SK-N-SH (cell line): ENCODE measurements at regions not wholly inside any gene's neighbourhood (a gene's known extent, or its start where the extent isn't known, plus 50 kb on each side); places are given as distances from the start of the nearest gene placed in this dataset.

Experiments
- CTCF ChIA-PET: fragments of 300-600, 350-600 bp; formaldehyde crosslinking; extraction: SDS; loops from one replicate; lab custom pipeline; 2021; lab: Yijun Ruan, JAX
- POLR2A ChIA-PET: fragments of 350-600 bp; sonication (Branson Sonifier 250); formaldehyde crosslinking; extraction: SDS; loops from one replicate; lab custom pipeline; 2020; ENCODE audit warnings: antibody characterized with exemption, inconsistent platforms; lab: Yijun Ruan, JAX
- DNase-seq: peaks from one replicate; pipeline ENCODE4 v3.0.0; 2012
- H2AFZ ChIP-seq: fragments of 200-600 bp; sonication (generic); 2 replicates; pipeline ENCODE4 v1.8.1; 2016; ENCODE audit warnings: antibody characterized with exemption, mild to moderate bottlenecking, low read depth
- H3F3A ChIP-seq: fragments of 200-600 bp; sonication (generic); replicated peaks from 2 replicates; pipeline ENCODE3; 2016; ENCODE audit warnings: antibody characterized with exemption, mild to moderate bottlenecking; ENCODE audit not compliant: insufficient read depth
- H3K27ac ChIP-seq, 2 experiments: fragments of 200-500 bp in 1 of 2; fragments of 200-600 bp in 1 of 2; sonication (Bioruptor generic) in 1 of 2; sonication (generic), shearing (Covaris generic) in 1 of 2; 2 replicates each; pipeline versions ENCODE4 v1.5.1 to v1.6.1; 2014 to 2016; ENCODE audit warnings: low read depth in 2 of 2, inconsistent platforms in 1 of 2, low read length in 1 of 2, mild to moderate bottlenecking in 1 of 2, mixed read lengths in 1 of 2
- H3K27me3 ChIP-seq: fragments of 200-600 bp; sonication (generic), shearing (Covaris generic); 2 replicates; pipeline ENCODE4 v1.6.1; 2016; ENCODE audit warnings: mixed run types; ENCODE audit not compliant: insufficient read depth
- H3K36me3 ChIP-seq, 2 experiments: fragments of 200-500 bp in 1 of 2; fragments of 200-600 bp in 1 of 2; sonication (Bioruptor generic) in 1 of 2; sonication (generic) in 1 of 2; replicated peaks in 1 of 2; 2 replicates each; pipeline versions ENCODE3 to v1.5.1; 2014 to 2016; ENCODE audit warnings: low read length in 1 of 2, mild to moderate bottlenecking in 1 of 2; ENCODE audit not compliant: insufficient read depth in 2 of 2, control insufficient read depth in 1 of 2
- H3K4me1 ChIP-seq, 2 experiments: fragments of 200-500 bp in 1 of 2; fragments of 200-600 bp in 1 of 2; sonication (Bioruptor generic) in 1 of 2; sonication (generic), shearing (Covaris generic) in 1 of 2; 2 replicates each; pipeline versions ENCODE4 v1.5.1 to v1.6.1; 2014 to 2016; ENCODE audit warnings: low read depth in 1 of 2, low read length in 1 of 2, mixed run types in 1 of 2; ENCODE audit not compliant: insufficient read depth in 2 of 2, control insufficient read depth in 1 of 2
- H3K4me2 ChIP-seq: fragments of 200-600 bp; sonication (generic), shearing (Covaris generic); 2 replicates; pipeline ENCODE4 v1.6.1; 2017; ENCODE audit warnings: mixed run types
- H3K4me3 ChIP-seq, 2 experiments: fragments of 200-500 bp in 1 of 2; fragments of 200-600 bp in 1 of 2; sonication (Bioruptor generic) in 1 of 2; sonication (generic), shearing (Covaris generic) in 1 of 2; 2 replicates each; pipeline versions ENCODE4 v1.5.1 to v1.8.1; 2014 to 2016; ENCODE audit warnings: low read depth in 2 of 2, inconsistent platforms in 1 of 2, low read length in 1 of 2, mild to moderate bottlenecking in 1 of 2, mixed read lengths in 1 of 2, moderate library complexity in 1 of 2
- H3K79me2 ChIP-seq: fragments of 200-600 bp; sonication (generic); 2 replicates; pipeline ENCODE4 v1.8.1; 2017; ENCODE audit warnings: mild to moderate bottlenecking; ENCODE audit not compliant: insufficient read depth
- H3K9ac ChIP-seq: fragments of 200-600 bp; sonication (generic); 2 replicates; pipeline ENCODE4 v1.6.1; 2017; ENCODE audit warnings: mixed run types
- H3K9me2 ChIP-seq: fragments of 200-600 bp; sonication (generic); 2 replicates; pipeline ENCODE4 v1.6.1; 2017; ENCODE audit warnings: mixed run types
- H3K9me3 ChIP-seq: fragments of 200-600 bp; sonication (generic); 2 replicates; pipeline ENCODE4 v1.6.1; 2017; ENCODE audit warnings: mixed run types, mild to moderate bottlenecking, moderate library complexity
- H4K20me1 ChIP-seq: fragments of 200-600 bp; sonication (generic); 2 replicates; pipeline ENCODE4 v1.6.1; 2017; ENCODE audit warnings: mild to moderate bottlenecking, mixed run types; ENCODE audit not compliant: insufficient read depth
- CHD2 ChIP-seq: fragments of 150-350 bp; IDR thresholded peaks from 2 replicates; pipeline ENCODE4 v1.6.1; 2018; ENCODE audit warnings: low read length; ENCODE audit not compliant: partially characterized antibody
- ELF1 ChIP-seq: IDR thresholded peaks from 2 replicates; pipeline ENCODE4 v1.4.0; 2012
- EP300 ChIP-seq, 2 experiments: IDR thresholded peaks; 2 replicates each; pipeline versions ENCODE4 v1.4.0 to v1.6.1; 2012; ENCODE audit warnings: borderline replicate concordance in 1 of 2, low read depth in 1 of 2, low read length in 1 of 2
- FOSL2 ChIP-seq: IDR thresholded peaks from 2 replicates; pipeline ENCODE4 v1.4.0; 2012; ENCODE audit warnings: low read depth, mild to moderate bottlenecking, moderate library complexity, borderline replicate concordance
- FOXJ3 ChIP-seq: sonication (generic); formaldehyde crosslinking; IDR thresholded peaks from 2 replicates; pipeline ENCODE4 v1.5.1; 2020; ENCODE audit warnings: mild to moderate bottlenecking, missing genetic modification reagents
- FOXM1 ChIP-seq: IDR thresholded peaks from 2 replicates; pipeline ENCODE4 v1.4.0; 2012; ENCODE audit warnings: low read depth, mild to moderate bottlenecking
- GABPA ChIP-seq: IDR thresholded peaks from 2 replicates; pipeline ENCODE4 v1.4.0; 2012; ENCODE audit warnings: low read depth, mild to moderate bottlenecking
- IRF3 ChIP-seq: fragments of 150-350 bp; IDR thresholded peaks from 2 replicates; pipeline ENCODE4 v1.6.1; 2016; ENCODE audit warnings: mild to moderate bottlenecking, low read depth, low read length
- JUND ChIP-seq: IDR thresholded peaks from 2 replicates; pipeline ENCODE4 v1.4.0; 2012
- MAX ChIP-seq: IDR thresholded peaks from 2 replicates; pipeline ENCODE4 v1.4.0; 2012; ENCODE audit warnings: low read depth
- NFIC ChIP-seq: IDR thresholded peaks from 2 replicates; pipeline ENCODE4 v1.4.0; 2012; ENCODE audit warnings: borderline replicate concordance
- NRF1 ChIP-seq: IDR thresholded peaks from 2 replicates; pipeline ENCODE4 v1.6.1; 2012; ENCODE audit warnings: low read depth, mild to moderate bottlenecking, low read length
- PBX3 ChIP-seq: IDR thresholded peaks from 2 replicates; pipeline ENCODE4; 2012
- POLR2AphosphoS5 ChIP-seq: IDR thresholded peaks from 2 replicates; pipeline ENCODE4 v1.6.1; 2012; ENCODE audit warnings: low read depth, low read length
- RAD21 ChIP-seq: IDR thresholded peaks from 2 replicates; pipeline ENCODE4 v1.6.1; 2012; ENCODE audit warnings: mild to moderate bottlenecking, low read length
- RCOR1 ChIP-seq: fragments of 150-350 bp; IDR thresholded peaks from 2 replicates; pipeline ENCODE4 v1.6.1; 2017; ENCODE audit warnings: antibody characterized with exemption, low read length
- REST ChIP-seq: IDR thresholded peaks from 2 replicates; pipeline ENCODE4 v1.6.1; 2012; ENCODE audit warnings: mild to moderate bottlenecking, low read depth, low read length, moderate library complexity
- RFX5 ChIP-seq: IDR thresholded peaks from 2 replicates; pipeline ENCODE4 v1.6.1; 2012; ENCODE audit warnings: mild to moderate bottlenecking, improper control_type of control experiment, low read length
- SMC3 ChIP-seq: IDR thresholded peaks from 2 replicates; pipeline ENCODE4 v1.6.1; 2012; ENCODE audit warnings: low read depth, low read length, improper control_type of control experiment
- TCF12 ChIP-seq: IDR thresholded peaks from 2 replicates; pipeline ENCODE4 v1.4.0; 2012
- USF1 ChIP-seq: IDR thresholded peaks from 2 replicates; pipeline ENCODE4 v1.4.0; 2012; ENCODE audit warnings: low read depth, borderline replicate concordance
- USF2 ChIP-seq: fragments of 150-350 bp; IDR thresholded peaks from 2 replicates; pipeline ENCODE4 v1.6.1; 2017; ENCODE audit warnings: antibody characterized with exemption, low read length, low read depth, borderline replicate concordance
- YY1 ChIP-seq: IDR thresholded peaks from 2 replicates; pipeline ENCODE4 v1.4.0; 2012; ENCODE audit warnings: low read depth, mild to moderate bottlenecking
- WGBS: methylation state at CpG from one replicate; pipeline ENCODE4 v1.1.6; 2017; ENCODE audit warnings: low lambda C conversion rate; 5-methylcytosine and 5-hydroxymethylcytosine counted together

- TF ChIP-seq FOXM1 (no peak), FOXJ3 (CRISPR knock-in tag) (no peak), RAD21 (no peak), JUND (no peak), PBX3 (no peak), SMC3 (no peak)
- TF ChIP-seq, all 33 proteins: peak for 0
Observed at GRCh38 chr1:59137276-59137615, 159.6 kb upstream of the FGGY start (continued).

GRCh38 chr1:59137968-59138367 lies 158.9 kb upstream of the FGGY start:
- no peak overlapping the region for H2AFZ ChIP-seq
- no peaks in the 10 kb centered on the region for H3K9me2 ChIP-seq
- H3K36me3 ChIP-seq, result no peaks in the 10 kb centered on the region
- H3K4me1 ChIP-seq, result peaks cover 2 to 22% of the 10 kb centered on the region in 2 experiments; a peak in 3 of 4 replicates
- TF ChIP-seq CHD2, result no peak
- TF ChIP-seq TCF12, result no peak
- TF ChIP-seq RAD21, result no peak
- TF ChIP-seq IRF3, result no peak
- no peak for TF ChIP-seq NFIC
- TF ChIP-seq YY1, result no peak
- no peak for TF ChIP-seq REST
- no peak for TF ChIP-seq FOSL2
- no peak for TF ChIP-seq EP300 (IDR thresholded peaks at IDR 0.05; ENCODE audit: borderline replicate concordance in 1 of 2, low read depth in 1 of 2, low read length in 1 of 2)
- no peak for TF ChIP-seq FOXM1
- TF ChIP-seq POLR2AphosphoS5, result no peak
- TF ChIP-seq GABPA, result no peak
- no peak for TF ChIP-seq USF2
- TF ChIP-seq MAX, result no peak
- TF ChIP-seq RCOR1, result no peak
- no peak for TF ChIP-seq USF1
- TF ChIP-seq SMC3, result no peak
- TF ChIP-seq RFX5, result no peak
- no peak for TF ChIP-seq NRF1
- no peak for TF ChIP-seq ELF1
- TF ChIP-seq, all 33 proteins: peak for 0
- Histone ChIP-seq H3K79me2 (no peaks in the 10 kb centered on the region), H3K9me3 (no peaks in the 10 kb centered on the region), H3K9ac (no peak overlapping the region), H3K4me2 (no peak overlapping the region), H4K20me1 (no peaks in the 10 kb centered on the region), H3K27ac (no peak overlapping the region), H3F3A (peaks cover 15% of the 10 kb centered on the region), H3K4me3 (no peak overlapping the region), H3K27me3 (no peaks in the 10 kb centered on the region)
- no peak for DNase-seq
- ChIA-PET CTCF (no interaction called here), POLR2A (no interaction called here)
- 95% methylated on average over 4 of the region's 4 CpGs for WGBS
